Liver (tissue), 8 donors: ENCODE measurements at regions not wholly inside any gene's neighbourhood (a gene's known extent, or its start where the extent isn't known, plus 50 kb on each side); places are given as distances from the start of the nearest gene placed in this dataset.

ENCODE experiments used
- DNase-seq: peaks from one replicate; pipeline ENCODE4 v3.0.0-alpha.2; 2017; ENCODE audit warnings: low spot score
- H3K27ac ChIP-seq, 2 donors: one replicate each; pipeline ENCODE4 v1.7.0; 2013; ENCODE audit warnings: inconsistent platforms in 2 of 2, low read length in 2 of 2, control low read depth in 1 of 2, low read depth in 1 of 2, mild to moderate bottlenecking in 1 of 2
- H3K27me3 ChIP-seq, 4 donors: one replicate each; pipeline versions ENCODE4 v1.6.1 to v1.7.0; 2013; ENCODE audit warnings: low read length in 3 of 4, inconsistent platforms in 1 of 4, mild to moderate bottlenecking in 1 of 4, moderate library complexity in 1 of 4; ENCODE audit not compliant: control insufficient read depth in 4 of 4, insufficient read depth in 4 of 4
- H3K36me3 ChIP-seq, 4 donors: one replicate each; pipeline versions ENCODE4 v1.6.1 to v1.7.0; 2013; ENCODE audit warnings: low read length in 3 of 4, mild to moderate bottlenecking in 3 of 4, low read depth in 1 of 4, moderate library complexity in 1 of 4; ENCODE audit not compliant: control insufficient read depth in 4 of 4, insufficient read depth in 3 of 4
- H3K4me1 ChIP-seq, 4 donors: one replicate each; pipeline versions ENCODE4 v1.6.1 to v1.7.0; 2013; ENCODE audit warnings: low read length in 3 of 4, mild to moderate bottlenecking in 3 of 4, moderate library complexity in 1 of 4; ENCODE audit not compliant: control insufficient read depth in 4 of 4, insufficient read depth in 4 of 4
- H3K4me3 ChIP-seq, 3 donors: one replicate each; pipeline versions ENCODE4 v1.6.1 to v1.7.0; 2013; ENCODE audit warnings: low read length in 3 of 3, control low read depth in 1 of 3, low read depth in 1 of 3, mild to moderate bottlenecking in 1 of 3
- H3K9ac ChIP-seq, 2 donors: one replicate each; pipeline ENCODE4 v1.7.0; 2013; ENCODE audit warnings: low read length in 2 of 2, mild to moderate bottlenecking in 2 of 2, moderate library complexity in 2 of 2, control low read depth in 1 of 2, low read depth in 1 of 2
- H3K9me3 ChIP-seq, 4 donors: one replicate each; pipeline versions ENCODE4 v1.6.1 to v1.7.0; 2013; ENCODE audit warnings: low read length in 3 of 4; ENCODE audit not compliant: control insufficient read depth in 4 of 4
- EGR1 ChIP-seq, 2 donors: IDR thresholded peaks; 2 replicates each; pipeline ENCODE4 v1.6.1; 2016 to 2018; ENCODE audit warnings: antibody characterized with exemption in 2 of 2, low read depth in 2 of 2
- FOXA2 ChIP-seq: IDR thresholded peaks from 2 replicates; pipeline ENCODE4 v1.6.1; 2016; ENCODE audit warnings: antibody characterized with exemption
- GABPA ChIP-seq, 2 donors: IDR thresholded peaks in 1 of 2; conservative IDR thresholded peaks in 1 of 2; 2 replicates each; pipeline ENCODE4 v1.6.1; 2016; ENCODE audit warnings: antibody characterized with exemption in 2 of 2, mild to moderate bottlenecking in 1 of 2, moderate library complexity in 1 of 2
- HNF4A ChIP-seq, 2 donors: conservative IDR thresholded peaks; 2 replicates each; pipeline ENCODE4 v1.6.1; 2016; ENCODE audit warnings: antibody characterized with exemption in 2 of 2, mild to moderate bottlenecking in 2 of 2
- NR2F2 ChIP-seq: IDR thresholded peaks from 2 replicates; pipeline ENCODE4 v1.6.1; 2016; ENCODE audit warnings: antibody characterized with exemption
- RAD21 ChIP-seq, 2 donors: IDR thresholded peaks; 2 replicates each; pipeline ENCODE4 v1.6.1; 2016; ENCODE audit warnings: antibody characterized with exemption in 2 of 2, mild to moderate bottlenecking in 2 of 2
- RXRA ChIP-seq, 2 donors: IDR thresholded peaks; 2 replicates each; pipeline ENCODE4 v1.6.1; 2017 to 2018; ENCODE audit warnings: antibody characterized with exemption in 2 of 2, mild to moderate bottlenecking in 1 of 2
- SP1 ChIP-seq: IDR thresholded peaks from 2 replicates; pipeline ENCODE4 v1.6.1; 2018; ENCODE audit warnings: antibody characterized with exemption, mild to moderate bottlenecking
- TAF1 ChIP-seq: conservative IDR thresholded peaks from 2 replicates; pipeline ENCODE4 v1.6.1; 2016; ENCODE audit warnings: antibody characterized with exemption, mild to moderate bottlenecking
- YY1 ChIP-seq: IDR thresholded peaks from 2 replicates; pipeline ENCODE4 v1.6.1; 2016; ENCODE audit warnings: antibody characterized with exemption, mild to moderate bottlenecking
- WGBS: extraction: QIAGEN DNeasy Blood & Tissue Kit; methylation state at CpG from one replicate; pipeline ENCODE4 v1.1.7; 2013; 5-methylcytosine and 5-hydroxymethylcytosine counted together
- TF ChIP-seq, protein P1 (sequence below): fragments of 150-350 bp; IDR thresholded peaks from 2 replicates; pipeline ENCODE4 v1.5.1; 2017; ENCODE audit warnings: improper control_type of control experiment, low read depth, low read length; ENCODE audit not compliant: missing input control
- TF ChIP-seq, protein P2 (sequence below): IDR thresholded peaks from 2 replicates; pipeline ENCODE4 v1.6.1; 2016; ENCODE audit warnings: antibody characterized with exemption, mild to moderate bottlenecking
- TF ChIP-seq, protein P3 (sequence below): IDR thresholded peaks from 2 replicates; pipeline ENCODE4 v1.6.1; 2016; ENCODE audit warnings: antibody characterized with exemption
- TF ChIP-seq, protein P4 (sequence below): IDR thresholded peaks from 2 replicates; pipeline ENCODE4 v1.6.1; 2016; ENCODE audit warnings: antibody characterized with exemption
- TF ChIP-seq, protein P5 (sequence below): IDR thresholded peaks from 2 replicates; pipeline ENCODE4 v1.6.1; 2016; ENCODE audit warnings: antibody characterized with exemption
- donor health status: healthy.
- donor health status: healthy.
- donor health status: healthy.
- donor health status: healthy.
- donor health status: healthy.

DNA sequence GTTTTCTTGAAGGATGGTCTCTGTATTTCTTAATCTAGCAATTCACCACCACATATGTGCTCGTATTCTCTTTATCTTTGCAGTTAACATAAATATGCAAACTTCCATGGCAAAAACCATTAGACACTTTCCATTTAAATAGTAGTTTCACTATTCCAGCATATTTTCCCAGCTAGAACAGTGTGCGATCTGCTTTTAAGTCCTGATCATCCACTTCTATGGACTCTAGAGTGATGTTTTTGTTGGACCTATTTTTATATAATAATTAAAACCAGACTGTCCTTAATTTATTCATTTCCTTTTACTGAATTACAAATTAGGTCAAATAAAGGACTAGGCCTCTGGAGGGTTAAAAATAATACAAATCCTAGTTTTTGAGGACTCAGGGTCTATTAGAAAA is 418.4 kb upstream of the TRIB2 start:
- no peak for DNase-seq
- TF ChIP-seq, protein P1, sequence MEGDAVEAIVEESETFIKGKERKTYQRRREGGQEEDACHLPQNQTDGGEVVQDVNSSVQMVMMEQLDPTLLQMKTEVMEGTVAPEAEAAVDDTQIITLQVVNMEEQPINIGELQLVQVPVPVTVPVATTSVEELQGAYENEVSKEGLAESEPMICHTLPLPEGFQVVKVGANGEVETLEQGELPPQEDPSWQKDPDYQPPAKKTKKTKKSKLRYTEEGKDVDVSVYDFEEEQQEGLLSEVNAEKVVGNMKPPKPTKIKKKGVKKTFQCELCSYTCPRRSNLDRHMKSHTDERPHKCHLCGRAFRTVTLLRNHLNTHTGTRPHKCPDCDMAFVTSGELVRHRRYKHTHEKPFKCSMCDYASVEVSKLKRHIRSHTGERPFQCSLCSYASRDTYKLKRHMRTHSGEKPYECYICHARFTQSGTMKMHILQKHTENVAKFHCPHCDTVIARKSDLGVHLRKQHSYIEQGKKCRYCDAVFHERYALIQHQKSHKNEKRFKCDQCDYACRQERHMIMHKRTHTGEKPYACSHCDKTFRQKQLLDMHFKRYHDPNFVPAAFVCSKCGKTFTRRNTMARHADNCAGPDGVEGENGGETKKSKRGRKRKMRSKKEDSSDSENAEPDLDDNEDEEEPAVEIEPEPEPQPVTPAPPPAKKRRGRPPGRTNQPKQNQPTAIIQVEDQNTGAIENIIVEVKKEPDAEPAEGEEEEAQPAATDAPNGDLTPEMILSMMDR, result no peak
- TF ChIP-seq, protein P2, sequence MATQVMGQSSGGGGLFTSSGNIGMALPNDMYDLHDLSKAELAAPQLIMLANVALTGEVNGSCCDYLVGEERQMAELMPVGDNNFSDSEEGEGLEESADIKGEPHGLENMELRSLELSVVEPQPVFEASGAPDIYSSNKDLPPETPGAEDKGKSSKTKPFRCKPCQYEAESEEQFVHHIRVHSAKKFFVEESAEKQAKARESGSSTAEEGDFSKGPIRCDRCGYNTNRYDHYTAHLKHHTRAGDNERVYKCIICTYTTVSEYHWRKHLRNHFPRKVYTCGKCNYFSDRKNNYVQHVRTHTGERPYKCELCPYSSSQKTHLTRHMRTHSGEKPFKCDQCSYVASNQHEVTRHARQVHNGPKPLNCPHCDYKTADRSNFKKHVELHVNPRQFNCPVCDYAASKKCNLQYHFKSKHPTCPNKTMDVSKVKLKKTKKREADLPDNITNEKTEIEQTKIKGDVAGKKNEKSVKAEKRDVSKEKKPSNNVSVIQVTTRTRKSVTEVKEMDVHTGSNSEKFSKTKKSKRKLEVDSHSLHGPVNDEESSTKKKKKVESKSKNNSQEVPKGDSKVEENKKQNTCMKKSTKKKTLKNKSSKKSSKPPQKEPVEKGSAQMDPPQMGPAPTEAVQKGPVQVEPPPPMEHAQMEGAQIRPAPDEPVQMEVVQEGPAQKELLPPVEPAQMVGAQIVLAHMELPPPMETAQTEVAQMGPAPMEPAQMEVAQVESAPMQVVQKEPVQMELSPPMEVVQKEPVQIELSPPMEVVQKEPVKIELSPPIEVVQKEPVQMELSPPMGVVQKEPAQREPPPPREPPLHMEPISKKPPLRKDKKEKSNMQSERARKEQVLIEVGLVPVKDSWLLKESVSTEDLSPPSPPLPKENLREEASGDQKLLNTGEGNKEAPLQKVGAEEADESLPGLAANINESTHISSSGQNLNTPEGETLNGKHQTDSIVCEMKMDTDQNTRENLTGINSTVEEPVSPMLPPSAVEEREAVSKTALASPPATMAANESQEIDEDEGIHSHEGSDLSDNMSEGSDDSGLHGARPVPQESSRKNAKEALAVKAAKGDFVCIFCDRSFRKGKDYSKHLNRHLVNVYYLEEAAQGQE, result no peak
- no peak for TF ChIP-seq HNF4A (conservative IDR thresholded peaks at IDR 0.05)
- no peak for TF ChIP-seq RXRA (IDR thresholded peaks at IDR 0.05)
- no peak for TF ChIP-seq GABPA (IDR thresholded peaks at IDR 0.05 in 1 of 2, conservative IDR thresholded peaks at IDR 0.05 in 1 of 2)
- TF ChIP-seq EGR1 (IDR thresholded peaks at IDR 0.05; ENCODE audit: low read depth in 2 of 2), result no peak
- TF ChIP-seq YY1, result no peak
- no peak for TF ChIP-seq SP1
- no peak for TF ChIP-seq FOXA2
- no peak for TF ChIP-seq NR2F2
- TF ChIP-seq, protein P3, sequence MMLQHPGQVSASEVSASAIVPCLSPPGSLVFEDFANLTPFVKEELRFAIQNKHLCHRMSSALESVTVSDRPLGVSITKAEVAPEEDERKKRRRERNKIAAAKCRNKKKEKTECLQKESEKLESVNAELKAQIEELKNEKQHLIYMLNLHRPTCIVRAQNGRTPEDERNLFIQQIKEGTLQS, result no peak
- TF ChIP-seq RAD21 (IDR thresholded peaks at IDR 0.05), result no peak
- TF ChIP-seq TAF1, result no peak
- no peak overlapping the region for H3K9ac ChIP-seq
- H3K9me3 ChIP-seq, result peaks cover 0 to 8% (median 0%) of the 10 kb centered on the region in 4 donors
- no peak overlapping the region for H3K4me3 ChIP-seq
- no peak overlapping the region for H3K27ac ChIP-seq
- no peaks in the 10 kb centered on the region for H3K27me3 ChIP-seq
- no peaks in the 10 kb centered on the region for H3K36me3 ChIP-seq
- 87% methylated on average over 2 of the region's 2 CpGs for WGBS
- no peaks in the 10 kb centered on the region for H3K4me1 ChIP-seq

DNA sequence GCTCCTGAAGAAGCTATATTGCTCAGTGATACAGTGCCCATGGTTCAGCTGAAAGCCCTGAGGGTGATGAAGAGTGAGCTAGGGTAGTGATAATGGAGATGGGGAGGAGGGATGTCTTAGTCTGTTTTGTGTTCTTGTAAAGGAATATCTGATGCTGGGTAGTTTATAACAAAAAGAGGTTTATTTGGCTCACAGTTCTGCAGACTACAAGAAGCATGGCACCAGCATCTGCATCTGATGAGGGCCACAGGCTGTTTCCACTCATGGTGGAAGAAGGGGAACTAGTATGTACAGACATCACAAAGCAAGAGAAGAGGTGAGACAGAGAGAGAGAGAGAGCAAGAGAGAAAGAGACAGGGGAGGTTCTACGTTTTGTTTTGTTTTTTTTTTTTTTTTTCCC is 417.3 kb upstream of the TRIB2 start:
- no peaks in the 10 kb centered on the region for H3K36me3 ChIP-seq
- H3K4me3 ChIP-seq, result no peak overlapping the region
- WGBS, result 52% methylated on average over 1 of the region's 1 CpG
- H3K9me3 ChIP-seq, result peaks cover 0 to 8% (median 0%) of the 10 kb centered on the region in 4 donors
- no peak overlapping the region for H3K27ac ChIP-seq
- no peak for TF ChIP-seq RAD21 (IDR thresholded peaks at IDR 0.05)
- no peak for TF ChIP-seq TAF1
- TF ChIP-seq RXRA (IDR thresholded peaks at IDR 0.05), result no peak
- TF ChIP-seq, protein P3, result no peak
- TF ChIP-seq GABPA (IDR thresholded peaks at IDR 0.05 in 1 of 2, conservative IDR thresholded peaks at IDR 0.05 in 1 of 2), result no peak
- TF ChIP-seq, protein P4, sequence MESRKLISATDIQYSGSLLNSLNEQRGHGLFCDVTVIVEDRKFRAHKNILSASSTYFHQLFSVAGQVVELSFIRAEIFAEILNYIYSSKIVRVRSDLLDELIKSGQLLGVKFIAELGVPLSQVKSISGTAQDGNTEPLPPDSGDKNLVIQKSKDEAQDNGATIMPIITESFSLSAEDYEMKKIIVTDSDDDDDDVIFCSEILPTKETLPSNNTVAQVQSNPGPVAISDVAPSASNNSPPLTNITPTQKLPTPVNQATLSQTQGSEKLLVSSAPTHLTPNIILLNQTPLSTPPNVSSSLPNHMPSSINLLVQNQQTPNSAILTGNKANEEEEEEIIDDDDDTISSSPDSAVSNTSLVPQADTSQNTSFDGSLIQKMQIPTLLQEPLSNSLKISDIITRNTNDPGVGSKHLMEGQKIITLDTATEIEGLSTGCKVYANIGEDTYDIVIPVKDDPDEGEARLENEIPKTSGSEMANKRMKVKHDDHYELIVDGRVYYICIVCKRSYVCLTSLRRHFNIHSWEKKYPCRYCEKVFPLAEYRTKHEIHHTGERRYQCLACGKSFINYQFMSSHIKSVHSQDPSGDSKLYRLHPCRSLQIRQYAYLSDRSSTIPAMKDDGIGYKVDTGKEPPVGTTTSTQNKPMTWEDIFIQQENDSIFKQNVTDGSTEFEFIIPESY, result no peak
- TF ChIP-seq, protein P5, sequence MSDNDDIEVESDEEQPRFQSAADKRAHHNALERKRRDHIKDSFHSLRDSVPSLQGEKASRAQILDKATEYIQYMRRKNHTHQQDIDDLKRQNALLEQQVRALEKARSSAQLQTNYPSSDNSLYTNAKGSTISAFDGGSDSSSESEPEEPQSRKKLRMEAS, result no peak
- H3K4me1 ChIP-seq, result no peaks in the 10 kb centered on the region
- DNase-seq, result no peak
- H3K27me3 ChIP-seq, result no peaks in the 10 kb centered on the region
- H3K9ac ChIP-seq, result no peak overlapping the region
